ENCODE measurements at regions not wholly inside any gene's neighbourhood (a gene's known extent, or its start where the extent isn't known, plus 50 kb on each side); places are given as distances from the start of the nearest gene placed in this dataset.
A peak's percentile ranks its signal among the peaks of the same experiment; 100 is the strongest.

DNA sequence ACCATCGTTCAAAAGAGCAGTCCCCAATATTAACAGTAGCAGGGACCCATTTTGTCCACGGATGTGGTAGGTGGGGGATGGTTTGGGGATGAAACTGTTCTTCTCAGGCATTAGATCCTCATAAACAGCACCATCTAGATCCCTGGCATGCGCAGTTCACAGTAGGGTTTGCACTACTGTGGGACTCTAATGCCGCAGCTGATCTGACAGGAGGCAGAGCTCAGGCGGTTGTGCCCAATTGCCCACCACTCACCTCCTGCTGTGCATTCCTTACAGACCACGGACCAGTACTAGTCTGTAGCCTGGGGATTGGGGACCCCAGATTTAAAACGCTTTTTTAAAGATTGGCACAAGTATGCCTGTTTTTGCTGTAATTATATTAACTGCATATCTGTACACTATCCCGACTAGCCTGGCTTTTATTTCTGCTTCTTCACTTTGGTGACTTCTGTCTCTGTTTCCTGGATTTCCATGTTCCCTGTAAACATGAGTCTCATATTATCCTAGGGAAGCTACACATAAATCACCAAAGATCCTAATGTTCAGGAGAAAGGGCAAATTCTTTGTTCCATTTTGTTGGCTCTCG is 163.3 kb upstream of the AKR1E2 start:
- TF ChIP-seq YY1 (IDR thresholded peaks at IDR 0.05; ENCODE audit: low read depth) = no peak
- no peak for TF ChIP-seq FOXM1 (IDR thresholded peaks at IDR 0.05; ENCODE audit: borderline replicate concordance, low read depth)
- TF ChIP-seq, protein P1, sequence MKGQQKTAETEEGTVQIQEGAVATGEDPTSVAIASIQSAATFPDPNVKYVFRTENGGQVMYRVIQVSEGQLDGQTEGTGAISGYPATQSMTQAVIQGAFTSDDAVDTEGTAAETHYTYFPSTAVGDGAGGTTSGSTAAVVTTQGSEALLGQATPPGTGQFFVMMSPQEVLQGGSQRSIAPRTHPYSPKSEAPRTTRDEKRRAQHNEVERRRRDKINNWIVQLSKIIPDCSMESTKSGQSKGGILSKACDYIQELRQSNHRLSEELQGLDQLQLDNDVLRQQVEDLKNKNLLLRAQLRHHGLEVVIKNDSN (IDR thresholded peaks at IDR 0.05) = no peak
- TF ChIP-seq EGR1 (IDR thresholded peaks at IDR 0.05) = no peak
- TF ChIP-seq TAF1 (IDR thresholded peaks at IDR 0.05; ENCODE audit: low read depth) = no peak
- no peak for TF ChIP-seq MAX (IDR thresholded peaks at IDR 0.05)
- no peak for TF ChIP-seq EP300 (IDR thresholded peaks at IDR 0.05; ENCODE audit: borderline replicate concordance)
- no peak for TF ChIP-seq ZBTB7A (IDR thresholded peaks at IDR 0.05; ENCODE audit: low read depth)
- no peak for TF ChIP-seq CREB1 (IDR thresholded peaks at IDR 0.05; ENCODE audit: low read depth)
- no peak for TF ChIP-seq NFIC (IDR thresholded peaks at IDR 0.05)
- no peak for TF ChIP-seq CEBPB (IDR thresholded peaks at IDR 0.05)
- no peak for TF ChIP-seq REST (IDR thresholded peaks at IDR 0.05; ENCODE audit: low read depth)
- TF ChIP-seq TEAD4 (IDR thresholded peaks at IDR 0.05) = no peak

- TF ChIP-seq TAF1 (IDR thresholded peaks at IDR 0.05; ENCODE audit: low read depth) (no peak), EGR1 (IDR thresholded peaks at IDR 0.05) (no peak), RAD21 (IDR thresholded peaks at IDR 0.05; ENCODE audit: low read depth) (no peak), CREB1 (IDR thresholded peaks at IDR 0.05; ENCODE audit: low read depth) (no peak), NFIC (IDR thresholded peaks at IDR 0.05) (no peak), FOXM1 (IDR thresholded peaks at IDR 0.05; ENCODE audit: borderline replicate concordance, low read depth) (no peak), ZBTB7A (IDR thresholded peaks at IDR 0.05; ENCODE audit: low read depth) (no peak)
Measured at GRCh38 chr10:4661511-4662255, 164.3 kb upstream of the AKR1E2 start.

DNA sequence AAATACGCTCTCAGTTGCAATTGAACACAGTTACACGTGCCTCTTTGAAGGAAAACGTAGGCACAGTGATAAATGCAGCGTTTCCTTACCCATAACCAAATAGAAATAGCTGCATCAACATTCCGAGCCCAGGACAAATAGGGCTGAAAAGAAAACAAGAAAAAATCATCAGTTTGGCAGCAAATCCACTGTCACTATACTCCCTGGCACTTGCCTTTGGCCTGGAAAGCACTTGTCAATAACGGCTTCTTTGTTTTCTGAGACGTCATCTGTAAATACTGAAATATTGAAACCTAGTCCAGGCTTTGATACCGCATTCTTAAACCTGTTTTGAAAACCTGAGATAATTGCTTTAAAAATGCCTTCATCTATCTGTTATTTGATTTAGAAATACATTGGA is 167.2 kb upstream of the AKR1E2 start:
- TF ChIP-seq TAF1 (IDR thresholded peaks at IDR 0.05; ENCODE audit: low read depth) = no peak
- no peak for TF ChIP-seq TEAD4 (IDR thresholded peaks at IDR 0.05)
- TF ChIP-seq NFIC (IDR thresholded peaks at IDR 0.05) = no peak

- TF ChIP-seq RAD21 (IDR thresholded peaks at IDR 0.05; ENCODE audit: low read depth) (peak; percentile 90), TCF12 (IDR thresholded peaks at IDR 0.05; ENCODE audit: low read depth) (no peak)
Measured at GRCh38 chr10:4656576-4657194, 169.3 kb upstream of the AKR1E2 start.

DNA sequence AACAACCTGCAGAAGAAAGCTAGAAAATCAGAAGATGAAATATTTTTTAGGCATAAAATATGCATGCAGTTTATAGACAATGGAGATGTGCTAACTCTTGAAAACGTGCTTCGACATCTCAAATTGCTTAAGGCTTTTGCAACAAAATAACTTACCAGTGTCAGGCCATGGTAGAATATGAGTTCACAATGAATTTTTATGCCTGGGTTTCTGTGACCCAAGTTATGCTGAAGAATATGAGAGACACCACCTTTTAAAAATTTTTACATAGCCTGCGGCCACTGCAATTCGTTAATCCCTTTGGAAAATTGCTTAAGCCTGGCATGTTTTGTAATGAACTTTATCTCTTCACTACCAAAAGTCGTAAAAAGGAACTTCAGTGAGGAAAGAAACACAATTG is 170.1 kb upstream of the AKR1E2 start:
- TF ChIP-seq MAX (IDR thresholded peaks at IDR 0.05) = no peak
- no peak for TF ChIP-seq TCF12 (IDR thresholded peaks at IDR 0.05; ENCODE audit: low read depth)
- TF ChIP-seq CREB1 (IDR thresholded peaks at IDR 0.05; ENCODE audit: low read depth) = no peak
- TF ChIP-seq CEBPB (IDR thresholded peaks at IDR 0.05) = no peak
- no peak for TF ChIP-seq EP300 (IDR thresholded peaks at IDR 0.05; ENCODE audit: borderline replicate concordance)
- no peak for TF ChIP-seq TAF1 (IDR thresholded peaks at IDR 0.05; ENCODE audit: low read depth)
- TF ChIP-seq FOXM1 (IDR thresholded peaks at IDR 0.05; ENCODE audit: borderline replicate concordance, low read depth) = no peak
- no peak for TF ChIP-seq NFIC (IDR thresholded peaks at IDR 0.05)
- no peak for TF ChIP-seq YY1 (IDR thresholded peaks at IDR 0.05; ENCODE audit: low read depth)
- TF ChIP-seq REST (IDR thresholded peaks at IDR 0.05; ENCODE audit: low read depth) = no peak
- TF ChIP-seq, protein P1 (IDR thresholded peaks at IDR 0.05) = no peak

GRCh38 chr10:4655406-4655805 is 170.6 kb upstream of the AKR1E2 start:
- TF ChIP-seq REST (IDR thresholded peaks at IDR 0.05; ENCODE audit: low read depth) (no peak), MAX (IDR thresholded peaks at IDR 0.05) (no peak), YY1 (IDR thresholded peaks at IDR 0.05; ENCODE audit: low read depth) (no peak), ZBTB7A (IDR thresholded peaks at IDR 0.05; ENCODE audit: low read depth) (no peak), EGR1 (IDR thresholded peaks at IDR 0.05) (no peak), TEAD4 (IDR thresholded peaks at IDR 0.05) (no peak), TAF1 (IDR thresholded peaks at IDR 0.05; ENCODE audit: low read depth) (no peak)
- TF ChIP-seq, protein P1 (IDR thresholded peaks at IDR 0.05) = no peak

Measured in Ishikawa (cell line).